ENCODE measurements at regions not wholly inside any gene's neighbourhood (a gene's known extent, or its start where the extent isn't known, plus 50 kb on each side); places are given as distances from the start of the nearest gene placed in this dataset.

GRCh38 chrX:97756879-97757278 is 873.2 kb downstream of the RPA4 start:
- ChIA-PET CTCF (no interaction called here), POLR2A (no interaction called here)
- DNase-seq (ENCODE audit: low spot score) (no peak), ATAC-seq (no peak)
- no peak overlapping the region for H3K27ac Mint-ChIP-seq
- H3K9me3 Mint-ChIP-seq, result no peaks in the 10 kb centered on the region
- H3K36me3 Mint-ChIP-seq, result no peaks in the 10 kb centered on the region; the same call in 1 of the 2 replicates
- no peaks in the 10 kb centered on the region for H3K27me3 Mint-ChIP-seq (ENCODE audit: low read depth)
- no peak overlapping the region for H3K4me3 Mint-ChIP-seq
- H3K4me1 Mint-ChIP-seq, result peaks cover 6% of the 10 kb centered on the region
- no peak for TF ChIP-seq MLX (CRISPR knock-in tag; IDR thresholded peaks at IDR 0.05)
- no peak for TF ChIP-seq ATF3 (CRISPR knock-in tag; conservative IDR thresholded peaks at IDR 0.05)
- TF ChIP-seq TEAD1 (CRISPR knock-in tag; IDR thresholded peaks at IDR 0.05), result no peak
- no peak for TF ChIP-seq ZBTB43 (CRISPR knock-in tag; IDR thresholded peaks at IDR 0.05)

- POLR2A ChIA-PET, result no interaction called here
Observed at GRCh38 chrX:97763391-97763790, 879.7 kb downstream of the RPA4 start.

More at GRCh38 chrX:97763391-97763790, 879.7 kb downstream of the RPA4 start:
- peaks cover 51% of the 10 kb centered on the region for H3K4me1 Mint-ChIP-seq
- H3K27me3 Mint-ChIP-seq (ENCODE audit: low read depth), result no peaks in the 10 kb centered on the region
- peak overlapping the region; percentile 26; the same call in 1 of the 2 replicates for H3K4me3 Mint-ChIP-seq
- peak; percentile 81 for ATAC-seq
- TF ChIP-seq ZNF532 (CRISPR knock-in tag; IDR thresholded peaks at IDR 0.05; ENCODE audit: borderline replicate concordance) (no peak), NR2C2 (CRISPR knock-in tag; IDR thresholded peaks at IDR 0.05) (no peak), SMAD3 (CRISPR knock-in tag; IDR thresholded peaks at IDR 0.05; ENCODE audit: borderline replicate concordance) (no peak), ZSCAN18 (CRISPR knock-in tag; IDR thresholded peaks at IDR 0.05) (no peak), NFE2L1 (CRISPR knock-in tag; IDR thresholded peaks at IDR 0.05) (no peak), ZNF232 (CRISPR knock-in tag; IDR thresholded peaks at IDR 0.05) (no peak), ESRRA (CRISPR knock-in tag; IDR thresholded peaks at IDR 0.05; ENCODE audit: borderline replicate concordance) (no peak), ZNF138 (CRISPR knock-in tag; conservative IDR thresholded peaks at IDR 0.05) (no peak)
- H3K27ac Mint-ChIP-seq, result peak overlapping the region; percentile 80
- CTCF ChIA-PET, result interaction anchor here (0.9 kb wide), 1 partner anchor 16 kb away, joined by 3 read pairs; no protein-coding TSS in a partner anchor
- H3K9me3 Mint-ChIP-seq, result peaks cover 5% of the 10 kb centered on the region; the same call in 1 of the 2 replicates
- no peak for DNase-seq (ENCODE audit: low spot score)
- peaks cover 4% of the 10 kb centered on the region; the same call in 1 of the 2 replicates for H3K36me3 Mint-ChIP-seq
